Coronary artery (tissue), 2 donors: ENCODE measurements at regions not wholly inside any gene's neighbourhood (a gene's known extent, or its start where the extent isn't known, plus 50 kb on each side); places are given as distances from the start of the nearest gene placed in this dataset.
"Not testable (repeated sequence)": the region's sequence is repeated elsewhere in the genome, so short reads cannot be mapped to it uniquely, and the experiment has no call there.

Experiments used
- DNase-seq: peaks from one replicate; pipeline ENCODE4 v3.0.0-alpha.2; 2017; ENCODE audit warnings: low spot score
- H3K27ac ChIP-seq, 2 donors: fragments of 200-600 bp; sonication (generic); one replicate each; pipeline ENCODE4 v1.5.1; 2016 to 2019
- H3K4me3 ChIP-seq: fragments of 200-600 bp; sonication (generic); 2 replicates; pipeline ENCODE4 v1.5.1; 2016; ENCODE audit warnings: mild to moderate bottlenecking, moderate library complexity
- TF ChIP-seq, protein P1 (sequence below): fragments of 200-600 bp; sonication (generic); IDR thresholded peaks from one replicate; pipeline ENCODE4 v1.5.1; 2019; ENCODE audit warnings: antibody characterized with exemption

DNA sequence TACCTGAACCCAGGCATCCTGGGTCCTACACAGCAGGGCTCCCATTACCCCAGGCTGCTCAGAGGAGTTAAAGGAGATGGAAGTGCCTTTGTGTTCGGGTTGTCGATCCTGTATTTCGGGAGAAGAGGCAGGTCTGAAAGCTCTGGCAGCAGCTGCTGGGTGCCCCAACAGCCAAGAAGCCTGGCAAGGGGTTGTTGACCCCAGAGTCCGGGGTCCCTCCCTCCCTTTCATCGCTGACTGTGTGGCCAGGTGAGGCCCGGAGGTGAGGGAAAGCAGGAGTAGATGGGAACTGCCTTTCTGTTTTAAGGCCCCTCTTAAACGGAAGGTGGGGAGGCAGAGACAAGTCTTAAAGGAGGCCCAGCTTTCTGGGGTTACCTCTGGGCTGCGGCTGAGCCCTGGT is 106.0 kb upstream of the SYT13 start:
- no peak for DNase-seq
- no peak overlapping the region for H3K4me3 ChIP-seq
- TF ChIP-seq, protein P1, sequence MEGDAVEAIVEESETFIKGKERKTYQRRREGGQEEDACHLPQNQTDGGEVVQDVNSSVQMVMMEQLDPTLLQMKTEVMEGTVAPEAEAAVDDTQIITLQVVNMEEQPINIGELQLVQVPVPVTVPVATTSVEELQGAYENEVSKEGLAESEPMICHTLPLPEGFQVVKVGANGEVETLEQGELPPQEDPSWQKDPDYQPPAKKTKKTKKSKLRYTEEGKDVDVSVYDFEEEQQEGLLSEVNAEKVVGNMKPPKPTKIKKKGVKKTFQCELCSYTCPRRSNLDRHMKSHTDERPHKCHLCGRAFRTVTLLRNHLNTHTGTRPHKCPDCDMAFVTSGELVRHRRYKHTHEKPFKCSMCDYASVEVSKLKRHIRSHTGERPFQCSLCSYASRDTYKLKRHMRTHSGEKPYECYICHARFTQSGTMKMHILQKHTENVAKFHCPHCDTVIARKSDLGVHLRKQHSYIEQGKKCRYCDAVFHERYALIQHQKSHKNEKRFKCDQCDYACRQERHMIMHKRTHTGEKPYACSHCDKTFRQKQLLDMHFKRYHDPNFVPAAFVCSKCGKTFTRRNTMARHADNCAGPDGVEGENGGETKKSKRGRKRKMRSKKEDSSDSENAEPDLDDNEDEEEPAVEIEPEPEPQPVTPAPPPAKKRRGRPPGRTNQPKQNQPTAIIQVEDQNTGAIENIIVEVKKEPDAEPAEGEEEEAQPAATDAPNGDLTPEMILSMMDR, result no peak
- H3K27ac ChIP-seq, result no peak overlapping the region

DNA sequence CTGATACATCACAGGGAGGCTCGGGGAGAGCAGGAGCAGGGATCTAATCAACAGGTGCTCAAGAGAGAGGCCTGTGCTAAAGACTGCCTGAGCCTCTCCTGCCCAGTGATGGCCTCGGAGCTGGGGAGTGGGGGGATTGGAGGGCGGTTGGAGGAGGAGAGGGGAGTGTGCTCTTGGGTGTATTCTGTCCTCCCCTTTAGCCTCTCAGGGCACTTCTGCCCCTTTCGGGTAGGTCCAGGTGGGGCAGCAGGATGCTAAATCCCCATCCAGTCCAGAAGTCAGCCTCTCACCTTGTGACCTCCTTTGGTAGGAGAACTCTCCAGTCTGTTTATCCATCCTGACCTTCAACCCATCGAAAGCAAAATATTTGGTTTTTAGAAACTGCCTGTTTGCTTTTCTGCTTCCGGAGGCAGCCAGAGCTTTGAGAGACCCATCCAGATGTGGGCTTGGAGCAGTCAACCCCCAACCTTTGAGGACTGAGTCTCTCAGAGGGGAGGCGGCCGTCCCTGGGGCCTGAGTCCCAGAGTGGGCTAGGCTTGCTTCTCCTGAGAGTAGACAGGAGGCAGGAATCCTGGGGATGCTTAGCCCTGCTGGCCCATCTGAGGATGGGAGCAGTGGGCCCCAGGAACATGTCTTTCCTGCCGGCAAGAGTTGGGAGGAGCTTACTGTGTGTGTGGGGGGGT is 105.2 kb upstream of the SYT13 start:
- no peak overlapping the region for H3K4me3 ChIP-seq

DNA sequence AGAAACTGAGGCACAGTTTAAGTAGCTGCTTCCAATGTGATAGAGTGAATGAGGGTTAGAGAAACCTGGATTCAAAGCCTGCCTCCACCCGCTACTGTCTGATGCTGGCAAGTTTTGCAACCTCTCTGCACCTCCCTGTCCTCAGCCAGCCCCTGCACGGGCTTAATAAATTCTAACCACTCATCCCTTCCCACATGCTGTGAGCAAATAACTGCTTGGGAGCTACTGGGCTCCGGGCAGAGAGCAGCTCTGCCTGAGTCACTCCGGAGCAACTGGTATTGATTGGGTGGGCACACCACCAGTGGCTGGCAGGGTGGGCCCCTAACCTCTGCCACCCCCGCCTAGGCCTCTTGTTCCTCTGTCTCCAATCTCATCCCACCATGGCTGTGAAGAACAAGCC is 104.3 kb upstream of the SYT13 start:
- no peak for DNase-seq
- no peak overlapping the region for H3K27ac ChIP-seq
- H3K4me3 ChIP-seq, result no peak overlapping the region
- TF ChIP-seq, protein P1, result no peak

More for the DNA sequence above, 105.2 kb upstream of the SYT13 start:
- H3K27ac ChIP-seq, result no peak overlapping the region
- DNase-seq, result no peak
- TF ChIP-seq, protein P1, result no peak

DNA sequence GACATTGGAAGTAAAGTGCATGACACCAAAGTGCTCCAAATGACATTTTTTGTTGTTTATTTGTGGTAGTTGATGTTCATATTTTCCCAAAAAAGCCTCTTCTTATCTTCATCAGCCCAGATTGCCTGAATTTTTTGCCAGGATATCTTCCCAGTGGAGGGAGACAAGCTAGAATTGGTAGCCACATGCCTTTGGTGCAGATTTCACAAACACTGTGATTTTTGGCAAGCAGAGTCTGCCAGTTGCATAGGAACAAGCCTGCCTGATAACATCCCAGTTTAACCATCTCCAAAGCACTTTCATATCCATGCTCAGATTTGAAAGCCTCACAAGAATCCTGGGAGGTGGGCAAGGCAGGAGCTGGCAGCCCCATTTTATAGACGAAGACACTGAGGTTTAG is 102.3 kb upstream of the SYT13 start:
- H3K27ac ChIP-seq, result no peak overlapping the region
- TF ChIP-seq, protein P1, result no peak
- H3K4me3 ChIP-seq, result no peak overlapping the region
- DNase-seq, result no peak

DNA sequence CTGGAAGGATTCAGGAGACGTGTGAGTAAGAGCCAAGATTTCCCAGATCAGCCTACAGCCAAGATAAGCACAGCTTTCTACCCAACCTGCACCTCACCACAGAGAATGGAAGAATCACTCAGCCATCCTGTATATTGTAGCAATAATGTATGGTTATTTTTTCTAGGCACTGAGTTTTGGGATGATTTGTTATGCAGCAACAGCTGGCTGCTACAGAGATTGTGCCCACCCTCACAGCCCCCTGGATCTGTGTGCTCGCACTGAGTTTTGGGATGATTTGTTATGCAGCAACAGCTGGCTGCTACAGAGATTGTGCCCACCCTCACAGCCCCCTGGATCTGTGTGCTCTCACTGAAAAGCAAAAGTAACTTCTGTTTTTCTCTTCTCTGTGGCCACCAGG is 101.7 kb upstream of the SYT13 start:
- not testable (repeated sequence) for H3K4me3 ChIP-seq, DNase-seq, H3K27ac ChIP-seq

DNA sequence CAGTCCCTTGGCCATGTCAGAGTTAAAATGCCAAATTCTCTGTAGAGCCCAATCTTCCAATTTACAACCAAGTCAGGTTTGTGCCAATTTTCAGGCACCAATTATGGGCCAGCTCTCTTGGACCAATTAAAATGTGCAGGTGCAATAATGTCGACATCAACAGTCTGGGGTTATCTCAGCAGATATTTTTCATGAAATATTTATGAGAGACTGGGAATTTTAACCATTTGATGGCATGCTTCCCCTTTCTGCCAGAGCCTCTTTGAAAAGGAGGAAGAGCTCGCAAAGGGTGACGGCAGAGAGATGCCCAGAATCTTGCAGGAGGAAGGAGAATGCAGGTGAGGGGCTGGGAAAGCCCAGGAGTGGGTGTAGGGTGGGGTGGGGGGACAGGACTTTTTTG is 100.8 kb upstream of the SYT13 start:
- no peak overlapping the region for H3K4me3 ChIP-seq
- TF ChIP-seq, protein P1, result no peak
- H3K27ac ChIP-seq, result no peak overlapping the region
- peak; percentile 33 for DNase-seq

DNA sequence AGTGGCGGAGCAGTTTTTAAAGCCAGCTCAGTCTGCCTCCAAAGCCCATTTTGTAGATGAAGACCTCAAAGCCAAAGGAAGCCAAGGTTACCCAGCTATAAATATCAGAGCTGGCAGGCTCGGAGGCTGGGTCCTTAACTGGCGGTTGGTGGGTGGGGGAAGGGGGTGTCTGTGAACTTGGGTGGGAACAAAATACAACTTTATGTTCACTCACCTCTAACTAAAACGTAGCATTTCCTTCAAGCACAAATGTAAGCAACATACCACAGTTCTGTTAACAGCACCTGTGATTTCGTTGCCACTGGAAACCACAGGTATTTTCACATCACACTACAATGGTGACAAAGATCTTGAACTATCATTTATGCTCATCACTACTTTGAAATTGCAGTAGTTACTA is 99.7 kb upstream of the SYT13 start:
- TF ChIP-seq, protein P1, result no peak
- H3K27ac ChIP-seq, result no peak overlapping the region
- peak; percentile 33 for DNase-seq
- no peak overlapping the region for H3K4me3 ChIP-seq
